SIG-M5 treated with dmso at 0.1 percent for 504 hours (cell line): ENCODE measurements at regions not wholly inside any gene's neighbourhood (a gene's known extent, or its start where the extent isn't known, plus 50 kb on each side); places are given as distances from the start of the nearest gene placed in this dataset.
A peak's percentile ranks its signal among the peaks of the same experiment; 100 is the strongest.

Source experiments
- DNase-seq: peaks from one replicate; lab custom pipeline; 2025; ENCODE audit not compliant: unreplicated experiment; lab: John Stamatoyannopoulos, UW

- DNase-seq, result peak; percentile 50
Observed at GRCh38 chr10:29105516-29106215, 183.2 kb upstream of the LYZL1 start.

- peak; percentile 45 for DNase-seq
Observed at GRCh38 chr10:29106287-29106686, 182.6 kb upstream of the LYZL1 start.

- peak; percentile 27 for DNase-seq
Observed at GRCh38 chr10:29107866-29108498, 180.9 kb upstream of the LYZL1 start.

- DNase-seq, result no peak
Observed at GRCh38 chr10:29109707-29110571, 178.9 kb upstream of the LYZL1 start.

GRCh38 chr10:29112827-29113615 is 175.8 kb upstream of the LYZL1 start:
- DNase-seq, result no peak

GRCh38 chr10:29113616-29113945 is 175.3 kb upstream of the LYZL1 start:
- no peak for DNase-seq

- no peak for DNase-seq
Observed at GRCh38 chr10:29114141-29114540, 174.7 kb upstream of the LYZL1 start.

GRCh38 chr10:29117781-29118180 is 171.1 kb upstream of the LYZL1 start:
- no peak for DNase-seq

- DNase-seq, result peak; percentile 45
Observed at GRCh38 chr10:29119374-29119773, 169.5 kb upstream of the LYZL1 start.

GRCh38 chr10:29120216-29120615 is 168.7 kb upstream of the LYZL1 start:
- DNase-seq, result peak; percentile 11

- peak; percentile 41 for DNase-seq
Observed at GRCh38 chr10:29124864-29125263, 164.0 kb upstream of the LYZL1 start.

- no peak for DNase-seq
Observed at GRCh38 chr10:29127037-29127700, 161.7 kb upstream of the LYZL1 start.

- no peak for DNase-seq
Observed at GRCh38 chr10:29127731-29128130, 161.1 kb upstream of the LYZL1 start.

GRCh38 chr10:29130190-29130673 is 158.6 kb upstream of the LYZL1 start:
- DNase-seq, result peak; percentile 37

- DNase-seq, result no peak
Observed at GRCh38 chr10:29131952-29132547, 156.8 kb upstream of the LYZL1 start.

- no peak for DNase-seq
Observed at GRCh38 chr10:29132551-29133111, 156.2 kb upstream of the LYZL1 start.

- no peak for DNase-seq
Observed at GRCh38 chr10:29135337-29135736, 153.5 kb upstream of the LYZL1 start.

- no peak for DNase-seq
Observed at GRCh38 chr10:29136411-29136810, 152.5 kb upstream of the LYZL1 start.

GRCh38 chr10:29140151-29140550 is 148.7 kb upstream of the LYZL1 start:
- no peak for DNase-seq

GRCh38 chr10:29140991-29141390 is 147.9 kb upstream of the LYZL1 start:
- DNase-seq, result no peak
